ENCODE measurements at regions not wholly inside any gene's neighbourhood (a gene's known extent, or its start where the extent isn't known, plus 50 kb on each side); places are given as distances from the start of the nearest gene placed in this dataset.
"Not testable (repeated sequence)": the region's sequence is repeated elsewhere in the genome, so short reads cannot be mapped to it uniquely, and the experiment has no call there.

- DNase-seq, result no peak
Observed at GRCh38 chr5:105146867-105147266, 1584.3 kb upstream of the NUDT12 start.

GRCh38 chr5:105145152-105145551, 1582.6 kb upstream of the NUDT12 start:
- DNase-seq, result no peak

- no peak for DNase-seq
Observed at GRCh38 chr5:105134328-105134727, 1571.7 kb upstream of the NUDT12 start.

- DNase-seq, result no peak
Observed at GRCh38 chr5:105133087-105133486, 1570.5 kb upstream of the NUDT12 start.

- no peak for DNase-seq
Observed at GRCh38 chr5:105132581-105132980, 1570.0 kb upstream of the NUDT12 start.

- DNase-seq, result no peak
Observed at GRCh38 chr5:105131045-105131444, 1568.5 kb upstream of the NUDT12 start.

- no peak for DNase-seq
Observed at GRCh38 chr5:105101577-105101976, 1539.0 kb upstream of the NUDT12 start.

- no peak for DNase-seq
Observed at GRCh38 chr5:105088961-105089360, 1526.4 kb upstream of the NUDT12 start.

- no peak for DNase-seq
Observed at GRCh38 chr5:105088102-105088501, 1525.5 kb upstream of the NUDT12 start.

- DNase-seq, result no peak
Observed at GRCh38 chr5:105057893-105058292, 1495.3 kb upstream of the NUDT12 start.

GRCh38 chr5:105057001-105057436, 1494.4 kb upstream of the NUDT12 start:
- DNase-seq, result no peak

- no peak for DNase-seq
Observed at GRCh38 chr5:105054406-105054805, 1491.8 kb upstream of the NUDT12 start.

- no peak for DNase-seq
Observed at GRCh38 chr5:105042623-105043022, 1480.0 kb upstream of the NUDT12 start.

- DNase-seq, result not testable (repeated sequence)
Observed at GRCh38 chr5:105036814-105037213, 1474.2 kb upstream of the NUDT12 start.

- DNase-seq, result no peak
Observed at GRCh38 chr5:105034401-105034763, 1471.8 kb upstream of the NUDT12 start.

GRCh38 chr5:105033637-105034400, 1471.2 kb upstream of the NUDT12 start:
- DNase-seq, result no peak

GRCh38 chr5:105032917-105033316, 1470.3 kb upstream of the NUDT12 start:
- no peak for DNase-seq

- no peak for DNase-seq
Observed at GRCh38 chr5:105030153-105030552, 1467.6 kb upstream of the NUDT12 start.

- no peak for DNase-seq
Observed at GRCh38 chr5:105015098-105015497, 1452.5 kb upstream of the NUDT12 start.

GRCh38 chr5:104998572-104998971, 1436.0 kb upstream of the NUDT12 start:
- no peak for DNase-seq

- no peak for DNase-seq
Observed at GRCh38 chr5:104998169-104998568, 1435.6 kb upstream of the NUDT12 start.

- no peak for DNase-seq
Observed at GRCh38 chr5:104987074-104987473, 1424.5 kb upstream of the NUDT12 start.

GRCh38 chr5:104977529-104977928, 1414.9 kb upstream of the NUDT12 start:
- no peak for DNase-seq

- no peak for DNase-seq
Observed at GRCh38 chr5:104967806-104968410, 1405.3 kb upstream of the NUDT12 start.

All from right kidney (tissue), 1 donor.